PC-9 (cell line): ENCODE measurements at regions not wholly inside any gene's neighbourhood (a gene's known extent, or its start where the extent isn't known, plus 50 kb on each side); places are given as distances from the start of the nearest gene placed in this dataset.

Experiments
- BruUV-seq: library from RNA; stranded (reverse); fragments of 400-500 nt; replicated peaks from 2 replicates; lab custom pipeline; 2021; lab: Mats Ljungman, UMichigan
- CTCF ChIA-PET: fragments of 300-600 bp; sonication (Branson Sonifier 250); formaldehyde crosslinking; loops from one replicate; lab custom pipeline; 2022; ENCODE audit warnings: antibody characterized with exemption; lab: Charles Lee
- POLR2A ChIA-PET: fragments of 300-600 bp; sonication (Branson Sonifier 250); formaldehyde crosslinking; loops from one replicate; lab custom pipeline; 2022; ENCODE audit warnings: antibody characterized with exemption; ENCODE audit not compliant: unreplicated experiment; lab: Charles Lee
- DNase-seq, 2 experiments: peaks; one replicate each; pipeline versions ENCODE4 v3.0.0 to v3.0.0-alpha.2; 2015 to 2022; ENCODE audit warnings: mixed read lengths in 1 of 2
- H2AFZ ChIP-seq: fragments of 200-600 bp; sonication (generic); 2 replicates; pipeline ENCODE4 v1.8.1; 2017; ENCODE audit warnings: antibody characterized with exemption
- H3F3A ChIP-seq: fragments of 200-600 bp; sonication (generic); 2 replicates; pipeline ENCODE4 v1.8.1; 2017; ENCODE audit warnings: antibody characterized with exemption, mild to moderate bottlenecking, low read depth; ENCODE audit not compliant: insufficient read depth
- H3K27ac ChIP-seq: fragments of 200-600 bp; sonication (generic); 2 replicates; pipeline ENCODE4 v1.6.1; 2016; ENCODE audit warnings: mixed run types
- H3K27me3 ChIP-seq: fragments of 200-600 bp; sonication (generic); 2 replicates; pipeline ENCODE4 v1.6.1; 2016; ENCODE audit warnings: low read depth, mixed run types; ENCODE audit not compliant: insufficient read depth
- H3K36me3 ChIP-seq: fragments of 200-600 bp; sonication (generic); 2 replicates; pipeline ENCODE4 v1.6.1; 2016; ENCODE audit warnings: low read depth, mixed run types
- H3K4me1 ChIP-seq: fragments of 200-600 bp; sonication (generic); replicated peaks from 2 replicates; pipeline ENCODE4 v1.6.1; 2016; ENCODE audit warnings: mixed run types; ENCODE audit not compliant: insufficient read depth
- H3K4me2 ChIP-seq: fragments of 200-600 bp; sonication (generic); 2 replicates; pipeline ENCODE4 v1.6.1; 2017; ENCODE audit warnings: mixed run types
- H3K4me3 ChIP-seq: fragments of 200-600 bp; sonication (generic); 2 replicates; pipeline ENCODE4 v1.6.1; 2016; ENCODE audit warnings: mixed run types
- H3K79me2 ChIP-seq: fragments of 200-600 bp; sonication (generic); 2 replicates; pipeline ENCODE4 v1.6.1; 2017; ENCODE audit warnings: low read depth, mixed run types
- H3K9me2 ChIP-seq: fragments of 200-600 bp; sonication (generic); 2 replicates; pipeline ENCODE4 v1.8.1; 2017; ENCODE audit warnings: mild to moderate bottlenecking; ENCODE audit not compliant: insufficient read depth
- H3K9me3 ChIP-seq: fragments of 200-600 bp; sonication (generic); 2 replicates; pipeline ENCODE4 v1.8.1; 2016; ENCODE audit warnings: low read depth; ENCODE audit not compliant: insufficient read depth
- H4K20me1 ChIP-seq: fragments of 200-600 bp; sonication (generic); 2 replicates; pipeline ENCODE4 v1.8.1; 2017; ENCODE audit not compliant: insufficient read depth
- CTCF ChIP-seq: fragments of 200-600 bp; sonication (generic); conservative IDR thresholded peaks from 2 replicates; pipeline ENCODE4 v1.6.1; 2017; ENCODE audit warnings: mixed run types, antibody characterized with exemption, mild to moderate bottlenecking, moderate library complexity
- EZH2 ChIP-seq: fragments of 200-600 bp; sonication (generic); IDR thresholded peaks from 2 replicates; pipeline ENCODE4 v1.8.0; 2017; ENCODE audit warnings: antibody characterized with exemption, low read depth
- intact Hi-C: fragments of 100-400 bp; cut with micrococcal nuclease; formaldehyde crosslinking; loops from one replicate; pipeline ENCODE4 v1.10.0; 2022; ENCODE audit not compliant: unreplicated experiment

GRCh38 chr6:156053626-156054025 is 598.0 kb upstream of the NOX3 start:
- no peak overlapping the region for H3K4me2 ChIP-seq
- BruUV-seq = no TSS peak
- no peak overlapping the region for H3K27ac ChIP-seq
- H2AFZ ChIP-seq = no peak overlapping the region
- ChIA-PET POLR2A (no interaction called here), CTCF (no interaction called here)
- no peaks in the 10 kb centered on the region for H3K9me2 ChIP-seq
- no peaks in the 10 kb centered on the region for H4K20me1 ChIP-seq
- intact Hi-C loops = no loop called here
- TF ChIP-seq CTCF = no peak
- TF ChIP-seq EZH2 = no peak
- H3K79me2 ChIP-seq = no peaks in the 10 kb centered on the region
- H3K36me3 ChIP-seq = no peaks in the 10 kb centered on the region
- H3K9me3 ChIP-seq = 0 out of 2 replicates have a peak, but pooled peaks cover 5% of the 10 kb centered on the region
- no peaks in the 10 kb centered on the region for H3K4me1 ChIP-seq
- no peaks in the 10 kb centered on the region for H3K27me3 ChIP-seq
- DNase-seq = no peak
- H3K4me3 ChIP-seq = no peak overlapping the region
- no peaks in the 10 kb centered on the region for H3F3A ChIP-seq

DNA sequence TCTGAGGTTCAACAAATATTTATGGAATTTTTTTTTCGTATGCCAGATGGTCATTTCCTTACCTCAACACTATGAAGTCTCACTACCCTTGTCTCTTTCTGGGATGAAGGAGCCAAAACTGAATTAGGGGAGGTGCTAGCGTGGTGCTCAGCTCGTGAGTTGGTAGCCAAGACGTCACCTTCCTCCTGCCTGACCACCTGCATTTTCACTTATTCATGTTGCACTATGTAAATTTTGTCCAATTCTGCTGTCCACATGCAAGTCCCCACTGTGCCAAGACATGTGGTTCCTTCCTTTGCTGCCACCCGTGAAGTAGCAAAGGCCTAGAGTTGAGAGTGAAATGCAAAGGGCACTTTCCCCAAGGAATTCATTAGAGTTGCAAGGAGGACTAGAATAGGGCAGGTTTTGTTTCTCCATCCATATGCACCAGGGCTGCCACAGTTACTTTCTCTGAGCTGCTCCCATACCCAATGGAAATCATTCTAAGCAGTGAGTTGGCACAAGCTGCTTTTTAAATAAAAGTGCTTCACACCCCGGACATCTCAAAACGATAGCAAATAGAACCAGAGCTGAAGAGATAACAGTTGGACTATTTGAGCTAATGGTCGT is 591.3 kb upstream of the NOX3 start:
- no peaks in the 10 kb centered on the region for H3K4me1 ChIP-seq
- H3K4me3 ChIP-seq = no peak overlapping the region
- no peaks in the 10 kb centered on the region for H3K36me3 ChIP-seq
- no peaks in the 10 kb centered on the region for H3K27me3 ChIP-seq
- no peak overlapping the region for H3K4me2 ChIP-seq
- H3K79me2 ChIP-seq = no peaks in the 10 kb centered on the region
- H4K20me1 ChIP-seq = no peaks in the 10 kb centered on the region
- TF ChIP-seq EZH2 (no peak), CTCF (no peak)
- no TSS peak for BruUV-seq
- H3K9me2 ChIP-seq = no peaks in the 10 kb centered on the region
- intact Hi-C loops = no loop called here
- no peak overlapping the region for H2AFZ ChIP-seq
- CTCF ChIA-PET = no interaction called here
- DNase-seq = no peak
- H3K27ac ChIP-seq = no peak overlapping the region
- no peaks in the 10 kb centered on the region for H3F3A ChIP-seq
- POLR2A ChIA-PET = no interaction called here
- H3K9me3 ChIP-seq = no peaks in the 10 kb centered on the region

- Histone ChIP-seq H3K9me2 (no peaks in the 10 kb centered on the region), H4K20me1 (no peaks in the 10 kb centered on the region), H3K79me2 (no peaks in the 10 kb centered on the region), H3K9me3 (no peaks in the 10 kb centered on the region), H3K36me3 (no peaks in the 10 kb centered on the region), H3K27ac (no peak overlapping the region), H3K27me3 (no peaks in the 10 kb centered on the region), H3K4me2 (no peak overlapping the region), H3F3A (no peaks in the 10 kb centered on the region), H3K4me3 (no peak overlapping the region), H3K4me1 (no peaks in the 10 kb centered on the region), H2AFZ (no peak overlapping the region)
- ChIA-PET POLR2A (no interaction called here), CTCF (no interaction called here)
- intact Hi-C loops = no loop called here
- no TSS peak for BruUV-seq
- TF ChIP-seq EZH2 (no peak), CTCF (no peak)
- DNase-seq = no peak
These were observed 590.6 kb upstream of the NOX3 start for GRCh38 chr6:156046268-156046665.
